ENCODE measurements at regions not wholly inside any gene's neighbourhood (a gene's known extent, or its start where the extent isn't known, plus 50 kb on each side); places are given as distances from the start of the nearest gene placed in this dataset.

DNA sequence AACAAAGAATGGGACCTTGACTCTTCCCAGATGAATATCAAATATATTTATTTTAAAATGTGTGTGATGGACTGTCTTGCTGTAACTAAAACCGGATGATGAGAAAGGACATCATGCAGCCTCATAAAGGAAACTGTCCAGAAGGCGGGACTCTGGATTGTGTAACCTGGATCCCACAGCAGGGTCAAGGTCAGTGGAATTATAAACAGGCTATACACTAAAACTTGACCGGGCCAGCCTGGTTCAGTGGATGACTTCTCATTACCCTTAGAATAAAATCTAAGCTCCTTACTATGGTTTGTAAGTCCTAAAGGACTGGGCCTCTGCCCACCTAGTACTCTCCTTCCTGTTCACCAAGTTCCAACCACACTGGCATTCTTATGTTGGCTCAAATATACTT lies 280.3 kb downstream of the ELAVL2 start:
- Mint-ChIP-seq H3K9me3 (ENCODE audit: low read depth) (no peaks in the 10 kb centered on the region), H3K4me3 (ENCODE audit: low read depth) (no peak overlapping the region), H3K4me1 (ENCODE audit: low read depth) (peaks cover 9% of the 10 kb centered on the region), H3K27me3 (no peaks in the 10 kb centered on the region), H3K27ac (no peak overlapping the region), H3K36me3 (ENCODE audit: insufficient read depth) (no peaks in the 10 kb centered on the region)
- TF ChIP-seq, protein P1, sequence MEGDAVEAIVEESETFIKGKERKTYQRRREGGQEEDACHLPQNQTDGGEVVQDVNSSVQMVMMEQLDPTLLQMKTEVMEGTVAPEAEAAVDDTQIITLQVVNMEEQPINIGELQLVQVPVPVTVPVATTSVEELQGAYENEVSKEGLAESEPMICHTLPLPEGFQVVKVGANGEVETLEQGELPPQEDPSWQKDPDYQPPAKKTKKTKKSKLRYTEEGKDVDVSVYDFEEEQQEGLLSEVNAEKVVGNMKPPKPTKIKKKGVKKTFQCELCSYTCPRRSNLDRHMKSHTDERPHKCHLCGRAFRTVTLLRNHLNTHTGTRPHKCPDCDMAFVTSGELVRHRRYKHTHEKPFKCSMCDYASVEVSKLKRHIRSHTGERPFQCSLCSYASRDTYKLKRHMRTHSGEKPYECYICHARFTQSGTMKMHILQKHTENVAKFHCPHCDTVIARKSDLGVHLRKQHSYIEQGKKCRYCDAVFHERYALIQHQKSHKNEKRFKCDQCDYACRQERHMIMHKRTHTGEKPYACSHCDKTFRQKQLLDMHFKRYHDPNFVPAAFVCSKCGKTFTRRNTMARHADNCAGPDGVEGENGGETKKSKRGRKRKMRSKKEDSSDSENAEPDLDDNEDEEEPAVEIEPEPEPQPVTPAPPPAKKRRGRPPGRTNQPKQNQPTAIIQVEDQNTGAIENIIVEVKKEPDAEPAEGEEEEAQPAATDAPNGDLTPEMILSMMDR (IDR thresholded peaks at IDR 0.05; ENCODE audit: unreplicated experiment) = no peak
- no peak for DNase-seq (ENCODE audit: low spot score, unreplicated experiment)

DNA sequence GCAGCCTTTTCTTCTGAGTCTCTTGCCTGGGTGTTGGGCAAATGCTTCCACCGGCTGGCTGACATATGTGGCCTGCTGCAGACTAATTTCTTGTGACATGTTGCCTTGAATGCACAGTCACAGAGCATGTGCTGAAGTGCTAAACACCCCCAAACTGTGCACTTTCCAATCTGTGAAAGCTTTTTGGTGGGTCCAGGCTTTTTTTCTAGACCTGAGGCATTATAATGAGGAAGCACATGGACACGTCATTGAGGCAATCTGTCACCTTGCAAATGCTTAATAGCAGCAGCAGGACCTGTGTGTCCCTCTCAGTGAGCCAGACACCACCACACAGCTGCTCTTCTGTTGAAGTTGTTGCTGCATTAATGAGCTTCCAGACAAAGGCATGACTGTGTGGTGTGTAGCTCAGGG lies 274.7 kb downstream of the ELAVL2 start:
- Mint-ChIP-seq H3K27me3 (peaks cover 9% of the 10 kb centered on the region), H3K27ac (no peak overlapping the region), H3K9me3 (ENCODE audit: low read depth) (no peaks in the 10 kb centered on the region), H3K36me3 (ENCODE audit: insufficient read depth) (no peaks in the 10 kb centered on the region), H3K4me1 (ENCODE audit: low read depth) (peaks cover 14% of the 10 kb centered on the region), H3K4me3 (ENCODE audit: low read depth) (no peak overlapping the region)
- TF ChIP-seq, protein P1 (IDR thresholded peaks at IDR 0.05; ENCODE audit: unreplicated experiment) = no peak
- DNase-seq (ENCODE audit: low spot score, unreplicated experiment) = no peak

DNA sequence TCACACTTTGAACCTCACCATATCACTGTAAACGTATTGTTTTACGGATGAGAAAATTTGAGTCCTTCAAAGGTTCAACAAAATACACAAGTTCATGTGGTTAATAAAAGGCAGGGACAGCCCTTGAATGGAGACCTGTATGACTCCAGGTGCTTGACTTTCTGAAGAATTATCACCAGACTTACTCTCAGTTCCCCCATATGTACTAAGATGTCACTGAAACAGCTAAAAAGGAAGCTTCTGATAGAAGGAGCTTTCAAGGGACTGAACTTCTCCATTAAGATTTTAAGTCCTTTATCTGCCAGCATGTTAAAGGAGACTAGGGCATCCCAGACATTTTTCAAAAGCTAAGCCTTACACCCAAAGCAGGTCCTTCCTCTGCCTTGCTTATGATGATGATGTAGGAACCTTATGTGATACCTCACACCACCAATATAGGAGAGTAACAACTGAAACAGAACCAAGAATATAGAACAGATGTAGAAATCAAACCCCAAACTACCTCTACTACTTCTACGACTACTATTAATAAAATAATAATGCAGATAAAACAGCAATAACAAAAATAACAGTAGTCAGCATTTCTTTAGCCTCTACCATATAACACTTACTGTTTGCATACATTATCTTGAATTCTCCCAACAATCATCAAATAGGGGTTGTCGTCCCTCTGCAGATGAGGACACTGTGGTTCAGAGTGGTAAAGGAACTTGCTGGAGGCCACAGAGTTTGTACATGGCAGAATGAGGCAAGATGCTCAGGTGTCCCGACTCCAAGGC lies 273.9 kb downstream of the ELAVL2 start:
- Mint-ChIP-seq H3K27ac (no peak overlapping the region), H3K4me1 (ENCODE audit: low read depth) (peaks cover 14% of the 10 kb centered on the region), H3K9me3 (ENCODE audit: low read depth) (no peaks in the 10 kb centered on the region), H3K27me3 (peaks cover 15% of the 10 kb centered on the region), H3K4me3 (ENCODE audit: low read depth) (no peak overlapping the region), H3K36me3 (ENCODE audit: insufficient read depth) (no peaks in the 10 kb centered on the region)
- TF ChIP-seq, protein P1 (IDR thresholded peaks at IDR 0.05; ENCODE audit: unreplicated experiment) = no peak
- DNase-seq (ENCODE audit: low spot score, unreplicated experiment) = no peak

DNA sequence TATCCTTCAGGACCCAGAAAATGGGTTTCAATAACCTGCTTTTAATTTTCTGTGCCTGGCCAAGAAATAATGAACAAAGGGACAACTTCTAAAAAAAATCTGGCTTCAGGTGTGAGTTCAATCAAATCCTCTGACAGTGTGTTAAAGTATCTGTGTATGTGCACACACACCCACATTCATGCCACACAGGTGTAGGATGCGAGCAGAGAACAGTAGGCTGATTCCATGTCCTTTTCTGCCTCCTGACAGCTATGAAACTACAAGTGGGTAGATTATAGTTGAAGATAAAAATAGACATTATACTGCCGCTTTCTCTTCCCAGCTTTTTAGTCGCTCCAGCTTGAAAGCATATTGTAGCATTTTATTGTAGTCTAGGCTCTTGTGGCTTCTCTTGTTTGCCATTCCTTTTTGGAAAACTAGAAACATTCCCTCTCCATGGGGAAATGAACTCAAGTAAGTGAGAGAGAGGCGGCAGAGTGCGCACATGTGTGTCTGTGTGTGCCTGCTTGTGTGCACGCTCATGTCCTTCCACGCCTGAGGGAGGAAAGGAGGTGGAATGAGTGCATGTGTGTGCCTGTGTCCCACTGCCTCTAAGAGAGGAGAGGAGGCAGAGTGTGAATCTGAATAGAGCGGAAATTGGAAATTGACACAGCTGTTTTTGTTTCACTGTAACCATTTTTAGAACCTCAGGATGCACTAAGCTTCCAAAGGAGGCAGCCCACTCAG lies 273.0 kb downstream of the ELAVL2 start:
- H3K27ac Mint-ChIP-seq = no peak overlapping the region
- TF ChIP-seq, protein P1 (IDR thresholded peaks at IDR 0.05; ENCODE audit: unreplicated experiment) = no peak
- no peaks in the 10 kb centered on the region for H3K9me3 Mint-ChIP-seq (ENCODE audit: low read depth)
- no peaks in the 10 kb centered on the region for H3K36me3 Mint-ChIP-seq (ENCODE audit: insufficient read depth)
- H3K27me3 Mint-ChIP-seq = peaks cover 15% of the 10 kb centered on the region
- H3K4me3 Mint-ChIP-seq (ENCODE audit: low read depth) = no peak overlapping the region
- DNase-seq (ENCODE audit: low spot score, unreplicated experiment) = no peak
- peaks cover 14% of the 10 kb centered on the region for H3K4me1 Mint-ChIP-seq (ENCODE audit: low read depth)

DNA sequence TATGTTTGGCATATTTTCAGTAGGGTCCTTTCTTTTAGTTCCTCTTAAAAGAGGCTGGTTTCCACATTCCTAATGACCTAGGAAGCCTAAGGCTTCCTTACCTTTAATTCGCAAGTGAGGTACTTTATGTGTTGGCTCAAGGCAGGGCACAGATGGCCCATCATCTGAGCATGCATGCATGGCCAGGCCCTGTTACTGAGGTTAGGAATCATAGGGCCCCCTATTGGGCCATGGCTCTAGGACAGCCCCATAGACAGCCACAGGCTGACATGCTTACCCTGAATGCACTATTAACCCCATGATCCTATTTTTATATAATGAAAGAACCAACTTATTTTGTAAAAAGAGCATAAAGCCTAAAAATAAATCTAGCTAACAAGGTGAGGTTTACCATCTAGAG lies 271.4 kb downstream of the ELAVL2 start:
- no peaks in the 10 kb centered on the region for H3K36me3 Mint-ChIP-seq (ENCODE audit: insufficient read depth)
- H3K27me3 Mint-ChIP-seq = peaks cover 15% of the 10 kb centered on the region
- no peak overlapping the region for H3K4me3 Mint-ChIP-seq (ENCODE audit: low read depth)
- no peak for DNase-seq (ENCODE audit: low spot score, unreplicated experiment)
- TF ChIP-seq, protein P1 (IDR thresholded peaks at IDR 0.05; ENCODE audit: unreplicated experiment) = no peak
- H3K27ac Mint-ChIP-seq = no peak overlapping the region
- H3K4me1 Mint-ChIP-seq (ENCODE audit: low read depth) = peaks cover 14% of the 10 kb centered on the region
- H3K9me3 Mint-ChIP-seq (ENCODE audit: low read depth) = no peaks in the 10 kb centered on the region

Data from progenitor cell of endocrine pancreas (in vitro differentiated cells).